GM21515 (cell line): ENCODE measurements at regions not wholly inside any gene's neighbourhood (a gene's known extent, or its start where the extent isn't known, plus 50 kb on each side); places are given as distances from the start of the nearest gene placed in this dataset.
"Not testable (repeated sequence)": the region's sequence is repeated elsewhere in the genome, so short reads cannot be mapped to it uniquely, and the experiment has no call there.

Source experiments
- ATAC-seq: cut with Tn5 transposase; IDR thresholded peaks from one replicate; pipeline ENCODE4 v1.9.1; 2021; ENCODE audit not compliant: unreplicated experiment

GRCh38 chr2:34785206-34785785, 1186.2 kb upstream of the FAM98A start:
- ATAC-seq = no peak

GRCh38 chr2:34784701-34785100, 1185.6 kb upstream of the FAM98A start:
- ATAC-seq = no peak

GRCh38 chr2:34750742-34751141, 1151.6 kb upstream of the FAM98A start:
- ATAC-seq = not testable (repeated sequence)

GRCh38 chr2:34747643-34748042, 1148.5 kb upstream of the FAM98A start:
- ATAC-seq = no peak

GRCh38 chr2:34738691-34739090, 1139.6 kb upstream of the FAM98A start:
- ATAC-seq = no peak

- no peak for ATAC-seq
Measured at GRCh38 chr2:34737146-34737545, 1138.0 kb upstream of the FAM98A start.

- ATAC-seq = no peak
Measured at GRCh38 chr2:34736482-34736881, 1137.4 kb upstream of the FAM98A start.

- ATAC-seq = no peak
Measured at GRCh38 chr2:34734662-34735061, 1135.6 kb upstream of the FAM98A start.

- ATAC-seq = no peak
Measured at GRCh38 chr2:34734042-34734441, 1134.9 kb upstream of the FAM98A start.

GRCh38 chr2:34731292-34731691, 1132.2 kb upstream of the FAM98A start:
- no peak for ATAC-seq

- no peak for ATAC-seq
Measured at GRCh38 chr2:34729845-34730244, 1130.7 kb upstream of the FAM98A start.

GRCh38 chr2:34724107-34724506, 1125.0 kb upstream of the FAM98A start:
- ATAC-seq = no peak

GRCh38 chr2:34723683-34724082, 1124.6 kb upstream of the FAM98A start:
- no peak for ATAC-seq

- ATAC-seq = no peak
Measured at GRCh38 chr2:34719206-34719605, 1120.1 kb upstream of the FAM98A start.

GRCh38 chr2:34705551-34706247, 1106.6 kb upstream of the FAM98A start:
- no peak for ATAC-seq

GRCh38 chr2:34703292-34703691, 1104.2 kb upstream of the FAM98A start:
- ATAC-seq = no peak

GRCh38 chr2:34702391-34702790, 1103.3 kb upstream of the FAM98A start:
- not testable (repeated sequence) for ATAC-seq

- not testable (repeated sequence) for ATAC-seq
Measured at GRCh38 chr2:34677591-34677990, 1078.5 kb upstream of the FAM98A start.

- ATAC-seq = not testable (repeated sequence)
Measured at GRCh38 chr2:34677119-34677531, 1078.0 kb upstream of the FAM98A start.

- ATAC-seq = no peak
Measured at GRCh38 chr2:34670482-34670881, 1071.4 kb upstream of the FAM98A start.

- no peak for ATAC-seq
Measured at GRCh38 chr2:34666821-34667220, 1067.7 kb upstream of the FAM98A start.

GRCh38 chr2:34664266-34664665, 1065.2 kb upstream of the FAM98A start:
- ATAC-seq = no peak

- ATAC-seq = no peak
Measured at GRCh38 chr2:34663314-34663713, 1064.2 kb upstream of the FAM98A start.
